ENCODE measurements at regions not wholly inside any gene's neighbourhood (a gene's known extent, or its start where the extent isn't known, plus 50 kb on each side); places are given as distances from the start of the nearest gene placed in this dataset.

DNA sequence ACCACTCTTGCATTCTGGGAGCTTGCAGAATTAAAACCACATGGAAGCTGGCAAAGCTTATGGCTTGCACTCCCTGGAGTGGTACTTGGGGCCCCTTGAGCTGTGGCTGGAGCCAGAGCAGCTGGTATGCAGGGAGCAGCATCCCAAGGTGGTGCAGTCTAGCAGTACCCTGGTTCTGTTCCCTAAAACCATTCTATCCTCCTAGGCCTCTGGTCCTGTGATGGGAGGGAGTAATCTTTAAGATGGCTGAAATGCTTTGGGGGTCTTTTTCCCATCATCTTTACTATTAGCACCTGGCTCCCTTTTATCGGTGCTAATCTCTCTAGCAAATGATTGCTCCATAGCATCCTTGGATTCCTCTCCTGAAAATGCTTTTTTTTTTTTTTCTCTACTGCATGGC, 56.1 kb downstream of the MAGEB17 start:
- TF ChIP-seq, protein P1, sequence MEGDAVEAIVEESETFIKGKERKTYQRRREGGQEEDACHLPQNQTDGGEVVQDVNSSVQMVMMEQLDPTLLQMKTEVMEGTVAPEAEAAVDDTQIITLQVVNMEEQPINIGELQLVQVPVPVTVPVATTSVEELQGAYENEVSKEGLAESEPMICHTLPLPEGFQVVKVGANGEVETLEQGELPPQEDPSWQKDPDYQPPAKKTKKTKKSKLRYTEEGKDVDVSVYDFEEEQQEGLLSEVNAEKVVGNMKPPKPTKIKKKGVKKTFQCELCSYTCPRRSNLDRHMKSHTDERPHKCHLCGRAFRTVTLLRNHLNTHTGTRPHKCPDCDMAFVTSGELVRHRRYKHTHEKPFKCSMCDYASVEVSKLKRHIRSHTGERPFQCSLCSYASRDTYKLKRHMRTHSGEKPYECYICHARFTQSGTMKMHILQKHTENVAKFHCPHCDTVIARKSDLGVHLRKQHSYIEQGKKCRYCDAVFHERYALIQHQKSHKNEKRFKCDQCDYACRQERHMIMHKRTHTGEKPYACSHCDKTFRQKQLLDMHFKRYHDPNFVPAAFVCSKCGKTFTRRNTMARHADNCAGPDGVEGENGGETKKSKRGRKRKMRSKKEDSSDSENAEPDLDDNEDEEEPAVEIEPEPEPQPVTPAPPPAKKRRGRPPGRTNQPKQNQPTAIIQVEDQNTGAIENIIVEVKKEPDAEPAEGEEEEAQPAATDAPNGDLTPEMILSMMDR (IDR thresholded peaks at IDR 0.05), result no peak
- TF ChIP-seq POLR2AphosphoS5 (IDR thresholded peaks at IDR 0.05) (no peak), POLR2A (IDR thresholded peaks at IDR 0.05) (no peak), EP300 (IDR thresholded peaks at IDR 0.05) (no peak)
